ENCODE measurements at regions not wholly inside any gene's neighbourhood (a gene's known extent, or its start where the extent isn't known, plus 50 kb on each side); places are given as distances from the start of the nearest gene placed in this dataset.
"Not testable (repeated sequence)": the region's sequence is repeated elsewhere in the genome, so short reads cannot be mapped to it uniquely, and the experiment has no call there.

DNA sequence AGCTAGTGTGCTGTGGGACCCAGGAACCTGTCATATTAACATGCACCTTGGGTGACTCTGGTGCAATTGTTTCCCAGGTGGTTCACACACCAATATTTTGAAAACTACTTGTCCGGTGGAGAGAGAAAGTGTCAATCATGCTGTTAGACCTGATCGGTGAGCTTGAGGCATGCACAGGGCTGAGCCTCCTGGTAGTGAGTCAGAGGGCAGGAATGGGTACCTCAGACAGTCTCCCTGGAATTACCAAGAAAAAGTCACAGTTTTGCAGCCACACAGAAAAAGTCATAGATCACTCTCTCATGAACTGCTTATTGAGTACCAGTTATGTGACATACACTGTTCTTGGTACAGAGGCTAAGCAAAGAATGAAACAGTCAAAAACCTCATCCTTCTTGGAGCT lies 140.1 kb upstream of the NFIA start (continued):
- TF ChIP-seq, protein P1, sequence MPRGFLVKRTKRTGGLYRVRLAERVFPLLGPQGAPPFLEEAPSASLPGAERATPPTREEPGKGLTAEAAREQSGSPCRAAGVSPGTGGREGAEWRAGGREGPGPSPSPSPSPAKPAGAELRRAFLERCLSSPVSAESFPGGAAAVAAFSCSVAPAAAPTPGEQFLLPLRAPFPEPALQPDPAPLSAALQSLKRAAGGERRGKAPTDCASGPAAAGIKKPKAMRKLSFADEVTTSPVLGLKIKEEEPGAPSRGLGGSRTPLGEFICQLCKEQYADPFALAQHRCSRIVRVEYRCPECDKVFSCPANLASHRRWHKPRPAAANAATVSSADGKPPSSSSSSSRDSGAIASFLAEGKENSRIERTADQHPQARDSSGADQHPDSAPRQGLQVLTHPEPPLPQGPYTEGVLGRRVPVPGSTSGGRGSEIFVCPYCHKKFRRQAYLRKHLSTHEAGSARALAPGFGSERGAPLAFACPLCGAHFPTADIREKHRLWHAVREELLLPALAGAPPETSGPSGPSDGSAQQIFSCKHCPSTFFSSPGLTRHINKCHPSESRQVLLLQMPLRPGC (tag by site-specific recombination; IDR thresholded peaks at IDR 0.05): no peak

DNA sequence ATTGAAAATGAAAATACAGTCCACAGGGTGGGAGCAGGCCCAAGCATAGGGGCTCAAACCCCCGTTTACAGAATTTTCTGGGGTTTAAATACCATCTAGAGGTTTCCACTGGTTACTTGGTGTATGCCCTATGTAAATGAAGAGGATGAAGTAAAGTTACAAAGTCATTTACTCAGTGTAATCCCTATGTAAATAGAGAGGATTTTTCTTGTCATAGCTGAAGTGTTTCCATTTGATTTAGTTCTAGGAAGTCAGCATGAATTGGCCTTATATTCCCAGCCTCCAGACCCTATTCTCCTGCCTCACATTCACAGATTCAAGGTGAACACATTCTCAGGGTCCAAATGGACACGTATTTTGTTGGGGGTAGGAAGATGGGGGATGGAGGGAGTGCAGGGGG lies 141.7 kb upstream of the NFIA start:
- H3K4me1 ChIP-seq (ENCODE audit: control insufficient read depth, insufficient read depth, low read length); POLR2A ChIA-PET; H3K27ac ChIP-seq (ENCODE audit: extremely low read depth, low read depth, low read length); H3K9me3 ChIP-seq (ENCODE audit: control insufficient read depth, insufficient read depth, low read depth, low read length); H3K36me3 ChIP-seq (ENCODE audit: control insufficient read depth in 2 of 2, insufficient read depth in 1 of 2, low read length in 2 of 2); H3K4me3 ChIP-seq (ENCODE audit: low read depth, low read length): not testable (repeated sequence)
- CTCF ChIA-PET: interaction anchor here (0.6 kb wide), 1 partner anchor 632 kb away, joined by 3 read pairs; no protein-coding TSS in a partner anchor

DNA sequence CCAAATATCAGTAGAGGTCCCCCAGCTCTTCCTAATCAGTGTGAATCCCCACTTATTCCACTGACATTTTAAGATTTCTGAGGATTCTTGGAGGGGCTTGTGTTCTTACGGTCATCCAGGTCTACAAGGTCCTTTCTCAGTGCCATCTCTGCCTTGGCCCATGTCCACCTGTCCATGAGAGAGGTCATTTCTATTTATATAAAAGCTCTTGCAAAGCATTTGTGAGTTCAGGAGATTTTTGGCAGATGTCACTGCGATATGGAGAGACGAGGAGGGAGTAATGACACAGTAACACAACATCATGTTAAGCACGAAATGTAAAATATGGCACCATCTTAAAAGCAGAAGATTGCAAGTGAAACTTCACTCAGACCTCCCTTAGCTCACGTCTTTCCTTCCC lies 144.6 kb upstream of the NFIA start:
- H3K36me3 ChIP-seq (ENCODE audit: control insufficient read depth in 2 of 2, insufficient read depth in 1 of 2, low read length in 2 of 2): no peaks in the 10 kb centered on the region
- no peaks in the 10 kb centered on the region for H3K4me1 ChIP-seq (ENCODE audit: control insufficient read depth, insufficient read depth, low read length)
- ChIA-PET POLR2A (no interaction called here), CTCF (interaction anchor here (0.5 kb wide), 1 partner anchor 227 kb away, joined by 3 read pairs; no protein-coding TSS in a partner anchor)
- no peaks in the 10 kb centered on the region for H3K9me3 ChIP-seq (ENCODE audit: control insufficient read depth, insufficient read depth, low read depth, low read length)
- TF ChIP-seq, protein P2, sequence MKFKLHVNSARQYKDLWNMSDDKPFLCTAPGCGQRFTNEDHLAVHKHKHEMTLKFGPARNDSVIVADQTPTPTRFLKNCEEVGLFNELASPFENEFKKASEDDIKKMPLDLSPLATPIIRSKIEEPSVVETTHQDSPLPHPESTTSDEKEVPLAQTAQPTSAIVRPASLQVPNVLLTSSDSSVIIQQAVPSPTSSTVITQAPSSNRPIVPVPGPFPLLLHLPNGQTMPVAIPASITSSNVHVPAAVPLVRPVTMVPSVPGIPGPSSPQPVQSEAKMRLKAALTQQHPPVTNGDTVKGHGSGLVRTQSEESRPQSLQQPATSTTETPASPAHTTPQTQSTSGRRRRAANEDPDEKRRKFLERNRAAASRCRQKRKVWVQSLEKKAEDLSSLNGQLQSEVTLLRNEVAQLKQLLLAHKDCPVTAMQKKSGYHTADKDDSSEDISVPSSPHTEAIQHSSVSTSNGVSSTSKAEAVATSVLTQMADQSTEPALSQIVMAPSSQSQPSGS (tag by site-specific recombination; IDR thresholded peaks at IDR 0.05; ENCODE audit: low read depth): no peak
- TF ChIP-seq ZNF169 (tag by site-specific recombination; IDR thresholded peaks at IDR 0.05) (no peak), BCL11A (tag by site-specific recombination; IDR thresholded peaks at IDR 0.05; ENCODE audit: low read depth) (no peak), ZNF558 (tag by site-specific recombination; IDR thresholded peaks at IDR 0.05) (no peak), RBAK (tag by site-specific recombination; IDR thresholded peaks at IDR 0.05) (no peak), KLF1 (tag by site-specific recombination; IDR thresholded peaks at IDR 0.05) (no peak), ZNF114 (tag by site-specific recombination; IDR thresholded peaks at IDR 0.05) (no peak), ZNF146 (tag by site-specific recombination; IDR thresholded peaks at IDR 0.05) (no peak), ZNF664 (tag by site-specific recombination; IDR thresholded peaks at IDR 0.05) (no peak), ZNF626 (tag by site-specific recombination; IDR thresholded peaks at IDR 0.05) (no peak), ZNF76 (tag by site-specific recombination; IDR thresholded peaks at IDR 0.05; ENCODE audit: borderline replicate concordance, low read depth) (no peak), ZNF548 (tag by site-specific recombination; IDR thresholded peaks at IDR 0.05) (no peak), REPIN1 (tag by site-specific recombination; IDR thresholded peaks at IDR 0.05; ENCODE audit: low read depth) (no peak)
- TF ChIP-seq, protein P3, sequence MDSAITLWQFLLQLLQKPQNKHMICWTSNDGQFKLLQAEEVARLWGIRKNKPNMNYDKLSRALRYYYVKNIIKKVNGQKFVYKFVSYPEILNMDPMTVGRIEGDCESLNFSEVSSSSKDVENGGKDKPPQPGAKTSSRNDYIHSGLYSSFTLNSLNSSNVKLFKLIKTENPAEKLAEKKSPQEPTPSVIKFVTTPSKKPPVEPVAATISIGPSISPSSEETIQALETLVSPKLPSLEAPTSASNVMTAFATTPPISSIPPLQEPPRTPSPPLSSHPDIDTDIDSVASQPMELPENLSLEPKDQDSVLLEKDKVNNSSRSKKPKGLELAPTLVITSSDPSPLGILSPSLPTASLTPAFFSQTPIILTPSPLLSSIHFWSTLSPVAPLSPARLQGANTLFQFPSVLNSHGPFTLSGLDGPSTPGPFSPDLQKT (IDR thresholded peaks at IDR 0.05; ENCODE audit: borderline replicate concordance, low read depth, low read length): no peak
- TF ChIP-seq, protein P4, sequence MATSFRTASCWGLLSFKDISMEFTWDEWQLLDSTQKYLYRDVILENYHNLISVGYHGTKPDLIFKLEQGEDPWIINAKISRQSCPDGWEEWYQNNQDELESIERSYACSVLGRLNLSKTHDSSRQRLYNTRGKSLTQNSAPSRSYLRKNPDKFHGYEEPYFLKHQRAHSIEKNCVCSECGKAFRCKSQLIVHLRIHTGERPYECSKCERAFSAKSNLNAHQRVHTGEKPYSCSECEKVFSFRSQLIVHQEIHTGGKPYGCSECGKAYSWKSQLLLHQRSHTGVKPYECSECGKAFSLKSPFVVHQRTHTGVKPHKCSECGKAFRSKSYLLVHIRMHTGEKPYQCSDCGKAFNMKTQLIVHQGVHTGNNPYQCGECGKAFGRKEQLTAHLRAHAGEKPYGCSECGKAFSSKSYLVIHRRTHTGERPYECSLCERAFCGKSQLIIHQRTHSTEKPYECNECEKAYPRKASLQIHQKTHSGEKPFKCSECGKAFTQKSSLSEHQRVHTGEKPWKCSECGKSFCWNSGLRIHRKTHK (tag by site-specific recombination; IDR thresholded peaks at IDR 0.05): no peak
- TF ChIP-seq, protein P5, sequence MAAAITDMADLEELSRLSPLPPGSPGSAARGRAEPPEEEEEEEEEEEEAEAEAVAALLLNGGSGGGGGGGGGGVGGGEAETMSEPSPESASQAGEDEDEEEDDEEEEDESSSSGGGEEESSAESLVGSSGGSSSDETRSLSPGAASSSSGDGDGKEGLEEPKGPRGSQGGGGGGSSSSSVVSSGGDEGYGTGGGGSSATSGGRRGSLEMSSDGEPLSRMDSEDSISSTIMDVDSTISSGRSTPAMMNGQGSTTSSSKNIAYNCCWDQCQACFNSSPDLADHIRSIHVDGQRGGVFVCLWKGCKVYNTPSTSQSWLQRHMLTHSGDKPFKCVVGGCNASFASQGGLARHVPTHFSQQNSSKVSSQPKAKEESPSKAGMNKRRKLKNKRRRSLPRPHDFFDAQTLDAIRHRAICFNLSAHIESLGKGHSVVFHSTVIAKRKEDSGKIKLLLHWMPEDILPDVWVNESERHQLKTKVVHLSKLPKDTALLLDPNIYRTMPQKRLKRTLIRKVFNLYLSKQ (tag by site-specific recombination; IDR thresholded peaks at IDR 0.05; ENCODE audit: borderline replicate concordance): no peak
- H3K27ac ChIP-seq (ENCODE audit: extremely low read depth, low read depth, low read length): no peak overlapping the region
- no peak overlapping the region for H3K4me3 ChIP-seq (ENCODE audit: low read depth, low read length)

Data from HEK293 (cell line).